ENCODE measurements at regions not wholly inside any gene's neighbourhood (a gene's known extent, or its start where the extent isn't known, plus 50 kb on each side); places are given as distances from the start of the nearest gene placed in this dataset.
"Not testable (repeated sequence)": the region's sequence is repeated elsewhere in the genome, so short reads cannot be mapped to it uniquely, and the experiment has no call there.

- Mint-ChIP-seq H3K27me3 (ENCODE audit: unreplicated experiment) (no peaks in the 10 kb centered on the region), H3K9me3 (ENCODE audit: unreplicated experiment) (no peaks in the 10 kb centered on the region), H3K27ac (ENCODE audit: unreplicated experiment) (no peak overlapping the region), H3K4me3 (ENCODE audit: unreplicated experiment) (no peak overlapping the region), H3K4me1 (ENCODE audit: unreplicated experiment) (peaks cover 12% of the 10 kb centered on the region), H3K36me3 (ENCODE audit: low read depth, unreplicated experiment) (no peaks in the 10 kb centered on the region)
- no peak for TF ChIP-seq CTCF (IDR thresholded peaks at IDR 0.05; ENCODE audit: unreplicated experiment)
- DNase-seq (ENCODE audit: low spot score): no peak
Observed at GRCh38 chr5:145521066-145521465, 314.1 kb downstream of the PRELID2 start.

- Mint-ChIP-seq H3K27ac (ENCODE audit: unreplicated experiment) (peak overlapping the region; percentile 67), H3K9me3 (ENCODE audit: unreplicated experiment) (no peaks in the 10 kb centered on the region), H3K4me3 (ENCODE audit: unreplicated experiment) (no peak overlapping the region), H3K4me1 (ENCODE audit: unreplicated experiment) (peaks cover 12% of the 10 kb centered on the region), H3K27me3 (ENCODE audit: unreplicated experiment) (no peaks in the 10 kb centered on the region), H3K36me3 (ENCODE audit: low read depth, unreplicated experiment) (no peaks in the 10 kb centered on the region)
- no peak for DNase-seq (ENCODE audit: low spot score)
- no peak for TF ChIP-seq CTCF (IDR thresholded peaks at IDR 0.05; ENCODE audit: unreplicated experiment)
Observed at GRCh38 chr5:145520335-145520734, 314.8 kb downstream of the PRELID2 start.

GRCh38 chr5:145517588-145517987 lies 317.6 kb downstream of the PRELID2 start:
- not testable (repeated sequence) for H3K4me3 Mint-ChIP-seq (ENCODE audit: unreplicated experiment); H3K36me3 Mint-ChIP-seq (ENCODE audit: low read depth, unreplicated experiment)

GRCh38 chr5:145511351-145511750 lies 323.8 kb downstream of the PRELID2 start:
- no peak overlapping the region for H3K4me3 Mint-ChIP-seq (ENCODE audit: unreplicated experiment)
- no peak overlapping the region for H3K27ac Mint-ChIP-seq (ENCODE audit: unreplicated experiment)
- no peak for DNase-seq (ENCODE audit: low spot score)
- H3K9me3 Mint-ChIP-seq (ENCODE audit: unreplicated experiment): no peaks in the 10 kb centered on the region
- H3K36me3 Mint-ChIP-seq (ENCODE audit: low read depth, unreplicated experiment): no peaks in the 10 kb centered on the region
- no peaks in the 10 kb centered on the region for H3K27me3 Mint-ChIP-seq (ENCODE audit: unreplicated experiment)
- TF ChIP-seq CTCF (IDR thresholded peaks at IDR 0.05; ENCODE audit: unreplicated experiment): no peak
- no peaks in the 10 kb centered on the region for H3K4me1 Mint-ChIP-seq (ENCODE audit: unreplicated experiment)

More at GRCh38 chr5:145517588-145517987, 317.6 kb downstream of the PRELID2 start:
- H3K27me3 Mint-ChIP-seq (ENCODE audit: unreplicated experiment); H3K27ac Mint-ChIP-seq (ENCODE audit: unreplicated experiment); DNase-seq (ENCODE audit: low spot score); H3K9me3 Mint-ChIP-seq (ENCODE audit: unreplicated experiment): not testable (repeated sequence)
- H3K4me1 Mint-ChIP-seq (ENCODE audit: unreplicated experiment): peaks cover 12% of the 10 kb centered on the region

GRCh38 chr5:145510769-145511168 lies 324.4 kb downstream of the PRELID2 start:
- no peak for TF ChIP-seq CTCF (IDR thresholded peaks at IDR 0.05; ENCODE audit: unreplicated experiment)
- Mint-ChIP-seq H3K27me3 (ENCODE audit: unreplicated experiment) (no peaks in the 10 kb centered on the region), H3K27ac (ENCODE audit: unreplicated experiment) (no peak overlapping the region), H3K36me3 (ENCODE audit: low read depth, unreplicated experiment) (no peaks in the 10 kb centered on the region), H3K9me3 (ENCODE audit: unreplicated experiment) (no peaks in the 10 kb centered on the region), H3K4me3 (ENCODE audit: unreplicated experiment) (no peak overlapping the region), H3K4me1 (ENCODE audit: unreplicated experiment) (no peaks in the 10 kb centered on the region)
- DNase-seq (ENCODE audit: low spot score): no peak

- H3K36me3 Mint-ChIP-seq (ENCODE audit: low read depth, unreplicated experiment): no peaks in the 10 kb centered on the region
- H3K4me1 Mint-ChIP-seq (ENCODE audit: unreplicated experiment): no peaks in the 10 kb centered on the region
- H3K4me3 Mint-ChIP-seq (ENCODE audit: unreplicated experiment): no peak overlapping the region
- H3K27me3 Mint-ChIP-seq (ENCODE audit: unreplicated experiment): no peaks in the 10 kb centered on the region
- no peaks in the 10 kb centered on the region for H3K9me3 Mint-ChIP-seq (ENCODE audit: unreplicated experiment)
- H3K27ac Mint-ChIP-seq (ENCODE audit: unreplicated experiment): no peak overlapping the region
- DNase-seq (ENCODE audit: low spot score): no peak
- no peak for TF ChIP-seq CTCF (IDR thresholded peaks at IDR 0.05; ENCODE audit: unreplicated experiment)
Observed at GRCh38 chr5:145510324-145510723, 324.8 kb downstream of the PRELID2 start.
